Uterus (tissue), 2 donors: ENCODE measurements at regions not wholly inside any gene's neighbourhood (a gene's known extent, or its start where the extent isn't known, plus 50 kb on each side); places are given as distances from the start of the nearest gene placed in this dataset.

Experiments used
- CTCF ChIP-seq, 4 experiments: fragments of 200-600 bp in 2 of 4; fragments of 450-650 bp in 2 of 4; sonication (generic) in 2 of 4; IDR thresholded peaks; one replicate each; pipeline ENCODE4 v1.5.1; 2016 to 2019; ENCODE audit warnings: antibody characterized with exemption in 4 of 4, mild to moderate bottlenecking in 2 of 4, moderate library complexity in 1 of 4
- POLR2A ChIP-seq, 2 donors: fragments of 450-650 bp; IDR thresholded peaks; one replicate each; pipeline ENCODE4 v1.6.1; 2016; ENCODE audit warnings: antibody characterized with exemption in 2 of 2, mild to moderate bottlenecking in 1 of 2, moderate library complexity in 1 of 2

GRCh38 chr1:90200646-90201205, 205.8 kb downstream of the ZNF326 start:
- TF ChIP-seq CTCF (IDR thresholded peaks at IDR 0.05) (no peak), POLR2A (IDR thresholded peaks at IDR 0.05) (no peak)
